GM21576 (cell line): ENCODE measurements at regions not wholly inside any gene's neighbourhood (a gene's known extent, or its start where the extent isn't known, plus 50 kb on each side); places are given as distances from the start of the nearest gene placed in this dataset.
"Not testable (repeated sequence)": the region's sequence is repeated elsewhere in the genome, so short reads cannot be mapped to it uniquely, and the experiment has no call there.

Source experiments
- ATAC-seq: cut with Tn5 transposase; IDR thresholded peaks from one replicate; pipeline ENCODE4 v1.9.1; 2021; ENCODE audit warnings: mild to moderate bottlenecking, moderate library complexity; ENCODE audit not compliant: unreplicated experiment

- ATAC-seq = no peak
Measured at GRCh38 chr12:59365133-59365532, 230.7 kb upstream of the SLC16A7 start.

- ATAC-seq = no peak
Measured at GRCh38 chr12:59357811-59358210, 238.0 kb upstream of the SLC16A7 start.

GRCh38 chr12:59346248-59346647 is 249.6 kb upstream of the SLC16A7 start:
- not testable (repeated sequence) for ATAC-seq

- ATAC-seq = no peak
Measured at GRCh38 chr12:59345406-59345805, 250.4 kb upstream of the SLC16A7 start.

GRCh38 chr12:59344224-59344623 is 251.6 kb upstream of the SLC16A7 start:
- ATAC-seq = no peak

- no peak for ATAC-seq
Measured at GRCh38 chr12:59329462-59329861, 266.4 kb upstream of the SLC16A7 start.

- not testable (repeated sequence) for ATAC-seq
Measured at GRCh38 chr12:59328395-59329075, 267.3 kb upstream of the SLC16A7 start.

- not testable (repeated sequence) for ATAC-seq
Measured at GRCh38 chr12:59326457-59326856, 269.4 kb upstream of the SLC16A7 start.

- ATAC-seq = no peak
Measured at GRCh38 chr12:59322473-59322872, 273.4 kb upstream of the SLC16A7 start.

- no peak for ATAC-seq
Measured at GRCh38 chr12:59321278-59321677, 274.6 kb upstream of the SLC16A7 start.

GRCh38 chr12:59320112-59320511 is 275.7 kb upstream of the SLC16A7 start:
- no peak for ATAC-seq

GRCh38 chr12:59318940-59319339 is 276.9 kb upstream of the SLC16A7 start:
- no peak for ATAC-seq

GRCh38 chr12:59317598-59317997 is 278.2 kb upstream of the SLC16A7 start:
- ATAC-seq = no peak

- ATAC-seq = no peak
Measured at GRCh38 chr12:59316938-59317337, 278.9 kb upstream of the SLC16A7 start.

- not testable (repeated sequence) for ATAC-seq
Measured at GRCh38 chr12:59316354-59316753, 279.5 kb upstream of the SLC16A7 start.

GRCh38 chr12:59314209-59314608 is 281.6 kb upstream of the SLC16A7 start:
- ATAC-seq = no peak

- ATAC-seq = no peak
Measured at GRCh38 chr12:59304077-59304721, 291.6 kb upstream of the SLC16A7 start.

- no peak for ATAC-seq
Measured at GRCh38 chr12:59298296-59298695, 297.5 kb upstream of the SLC16A7 start.

GRCh38 chr12:59294221-59294620 is 301.6 kb upstream of the SLC16A7 start:
- no peak for ATAC-seq

GRCh38 chr12:59282999-59283398 is 312.8 kb upstream of the SLC16A7 start:
- ATAC-seq = no peak

- not testable (repeated sequence) for ATAC-seq
Measured at GRCh38 chr12:59273561-59273960, 322.3 kb upstream of the SLC16A7 start.

- ATAC-seq = no peak
Measured at GRCh38 chr12:59268295-59268809, 327.5 kb upstream of the SLC16A7 start.
